IMR-90 (cell line): ENCODE measurements at regions not wholly inside any gene's neighbourhood (a gene's known extent, or its start where the extent isn't known, plus 50 kb on each side); places are given as distances from the start of the nearest gene placed in this dataset.

Experiments used
- ATAC-seq: fragments of 200-7000 bp; cut with Tn5 transposase; 2 replicates; pipeline ENCODE4 v1.9.1; 2020; ENCODE audit warnings: low read depth, mild to moderate bottlenecking, moderate library complexity
- BruUV-seq: library from RNA; stranded (reverse); fragments of 400-500 nt; replicated peaks from 2 replicates; lab custom pipeline; 2021; lab: Mats Ljungman, UMichigan
- CTCF ChIA-PET: fragments of 300-600 bp; formaldehyde crosslinking; extraction: SDS; loops from one replicate; lab custom pipeline; 2021; ENCODE audit warnings: antibody characterized with exemption; lab: Yijun Ruan, JAX
- POLR2A ChIA-PET: fragments of 300-600 bp; sonication (Branson Sonifier 250); formaldehyde crosslinking; loops from one replicate; lab custom pipeline; 2022; ENCODE audit warnings: antibody characterized with exemption; ENCODE audit not compliant: unreplicated experiment; lab: Charles Lee
- DNase-seq: peaks from one replicate; pipeline ENCODE4 v3.0.0; 2013
- H2AFZ ChIP-seq: replicated peaks from 2 replicates; pipeline ENCODE3; 2013; ENCODE audit warnings: low read length, mild to moderate bottlenecking; ENCODE audit not compliant: poor library complexity
- H2AK5ac ChIP-seq: 2 replicates; pipeline ENCODE4 v1.6.1; 2013; ENCODE audit warnings: low read depth, low read length, inconsistent platforms
- H2AK9ac ChIP-seq: replicated peaks from 2 replicates; pipeline ENCODE3; 2013; ENCODE audit warnings: mild to moderate bottlenecking, low read depth, low read length, moderate library complexity; ENCODE audit not compliant: poor library complexity
- H2BK120ac ChIP-seq: 2 replicates; pipeline ENCODE4 v1.6.1; 2013; ENCODE audit warnings: low read depth, low read length, inconsistent platforms
- H2BK15ac ChIP-seq: 3 replicates; pipeline ENCODE4 v1.6.1; 2013; ENCODE audit warnings: low read depth, low read length, inconsistent platforms
- H2BK20ac ChIP-seq: 2 replicates; pipeline ENCODE4 v1.6.1; 2013; ENCODE audit warnings: low read depth, mild to moderate bottlenecking, inconsistent platforms, low read length, moderate library complexity
- H2BK5ac ChIP-seq: 2 replicates; pipeline ENCODE4 v1.6.1; 2013; ENCODE audit warnings: mild to moderate bottlenecking, low read depth, low read length, inconsistent platforms; ENCODE audit not compliant: poor library complexity, severe bottlenecking
- H3K14ac ChIP-seq: replicated peaks from 2 replicates; pipeline ENCODE4 v1.6.1; 2013; ENCODE audit warnings: low read depth, low read length, inconsistent platforms
- H3K18ac ChIP-seq: 2 replicates; pipeline ENCODE4 v1.6.1; 2013; ENCODE audit warnings: low read depth, low read length, control low read depth
- H3K23ac ChIP-seq: 2 replicates; pipeline ENCODE4 v1.6.1; 2013; ENCODE audit warnings: low read depth, low read length, inconsistent platforms
- H3K27ac ChIP-seq: 2 replicates; pipeline ENCODE4 v1.5.1; 2013; ENCODE audit warnings: mild to moderate bottlenecking, control low read depth, low read length; ENCODE audit not compliant: insufficient read depth
- H3K27me3 ChIP-seq: 2 replicates; pipeline ENCODE4 v1.6.1; 2013; ENCODE audit warnings: low read length; ENCODE audit not compliant: control insufficient read depth, insufficient read depth
- H3K36me3 ChIP-seq: 2 replicates; pipeline ENCODE4 v1.6.1; 2013; ENCODE audit warnings: low read length, mixed read lengths; ENCODE audit not compliant: control insufficient read depth, insufficient read depth
- H3K4ac ChIP-seq: 2 replicates; pipeline ENCODE4 v1.6.1; 2013; ENCODE audit warnings: low read depth, low read length, inconsistent platforms
- H3K4me1 ChIP-seq: 2 replicates; pipeline ENCODE4 v1.6.1; 2013; ENCODE audit warnings: low read length, mixed read lengths; ENCODE audit not compliant: control insufficient read depth, insufficient read depth
- H3K4me2 ChIP-seq: 2 replicates; pipeline ENCODE4 v1.6.1; 2013; ENCODE audit warnings: low read depth, mild to moderate bottlenecking, control low read depth, low read length, moderate library complexity
- H3K4me3 ChIP-seq: 2 replicates; pipeline ENCODE4 v1.5.1; 2013; ENCODE audit warnings: low read depth, mild to moderate bottlenecking, control low read depth, low read length, moderate library complexity; ENCODE audit not compliant: insufficient read depth
- H3K56ac ChIP-seq: 2 replicates; pipeline ENCODE4 v1.6.1; 2013; ENCODE audit warnings: low read length, inconsistent platforms; ENCODE audit not compliant: insufficient read depth; ENCODE audit errors: extremely low read depth
- H3K79me1 ChIP-seq, 2 experiments: 2 replicates each; pipeline ENCODE4 v1.6.1; 2013; ENCODE audit warnings: low read length in 2 of 2, inconsistent platforms in 1 of 2, low read depth in 1 of 2
- H3K9ac ChIP-seq: 2 replicates; pipeline ENCODE4 v1.6.1; 2013; ENCODE audit warnings: low read depth, low read length, control low read depth
- H3K9me1 ChIP-seq: 2 replicates; pipeline ENCODE4 v1.6.1; 2013; ENCODE audit warnings: low read length, inconsistent platforms; ENCODE audit not compliant: insufficient read depth
- H3K9me3 ChIP-seq: 2 replicates; pipeline ENCODE4 v1.6.1; 2013; ENCODE audit warnings: low read length; ENCODE audit not compliant: control insufficient read depth, insufficient read depth
- H4K20me1 ChIP-seq: 2 replicates; pipeline ENCODE4 v1.6.1; 2013; ENCODE audit warnings: low read length, inconsistent platforms; ENCODE audit not compliant: insufficient read depth
- H4K5ac ChIP-seq: 2 replicates; pipeline ENCODE4 v1.6.1; 2013; ENCODE audit warnings: mild to moderate bottlenecking, low read depth, low read length, control low read depth
- H4K8ac ChIP-seq, 2 experiments: 2 replicates each; pipeline ENCODE4 v1.6.1; 2013; ENCODE audit warnings: low read depth in 2 of 2, low read length in 2 of 2, control low read depth in 1 of 2, inconsistent platforms in 1 of 2
- H4K91ac ChIP-seq: 2 replicates; pipeline ENCODE4 v1.6.1; 2013; ENCODE audit warnings: low read depth, low read length, inconsistent platforms; ENCODE audit not compliant: insufficient read depth
- BHLHE40 ChIP-seq: fragments of 150-350 bp; IDR thresholded peaks from 2 replicates; pipeline ENCODE4 v1.6.1; 2016; ENCODE audit warnings: mild to moderate bottlenecking, low read depth, low read length
- CEBPB ChIP-seq: IDR thresholded peaks from 2 replicates; pipeline ENCODE4 v1.6.1; 2012; ENCODE audit warnings: low read depth, low read length, improper control_type of control experiment
- FOS ChIP-seq: fragments of 150-350 bp; IDR thresholded peaks from 2 replicates; pipeline ENCODE4 v1.6.1; 2016; ENCODE audit warnings: low read depth, low read length
- MAZ ChIP-seq: IDR thresholded peaks from 2 replicates; pipeline ENCODE4 v1.6.1; 2012; ENCODE audit warnings: low read depth, mild to moderate bottlenecking, low read length, improper control_type of control experiment, moderate library complexity, borderline replicate concordance
- MXI1 ChIP-seq: IDR thresholded peaks from 2 replicates; pipeline ENCODE4 v1.6.1; 2012; ENCODE audit warnings: low read depth, mild to moderate bottlenecking, low read length, moderate library complexity, borderline replicate concordance
- NFE2L2 ChIP-seq: fragments of 150-350 bp; IDR thresholded peaks from 2 replicates; pipeline ENCODE4 v1.6.1; 2016; ENCODE audit warnings: low read depth, mild to moderate bottlenecking, low read length
- RCOR1 ChIP-seq: IDR thresholded peaks from 2 replicates; pipeline ENCODE4 v1.6.1; 2012; ENCODE audit warnings: mild to moderate bottlenecking, low read length, improper control_type of control experiment; ENCODE audit not compliant: insufficient replicate concordance
- RFX5 ChIP-seq: IDR thresholded peaks from 2 replicates; pipeline ENCODE4 v1.8.0; 2012; ENCODE audit warnings: low read depth, mild to moderate bottlenecking, low read length, moderate library complexity
- SMC3 ChIP-seq: fragments of 150-350 bp; IDR thresholded peaks from 2 replicates; pipeline ENCODE4 v1.6.1; 2016; ENCODE audit warnings: low read depth, mild to moderate bottlenecking, antibody characterized with exemption, low read length, moderate library complexity
- WGBS, 2 experiments: methylation state at CpG; one replicate each; pipeline versions ENCODE4 v1.1.5 to v1.1.7; 2013; ENCODE audit warnings: missing lambda C conversion rate in 2 of 2; ENCODE audit not compliant: insufficient read length in 1 of 2; ENCODE audit errors: extremely low coverage in 2 of 2; 5-methylcytosine and 5-hydroxymethylcytosine counted together
- dilution Hi-C: fragments of 300-500 bp; cut with HindIII; formaldehyde crosslinking; loops from one replicate; pipeline ENCODE4 v1.14.3; 2018; ENCODE audit warnings: low sequenced_read_pairs; ENCODE audit not compliant: unreplicated experiment
- in situ Hi-C: fragments of 300-500 bp; cut with MboI; formaldehyde crosslinking; loops from 3 replicates; pipeline ENCODE4 v1.14.3; 2019; ENCODE audit warnings: low sequenced_read_pairs, inconsistent platforms, mixed read lengths
- intact Hi-C: fragments of 100-400 bp; cut with micrococcal nuclease; formaldehyde crosslinking; loops from 2 replicates; pipeline ENCODE4 v1.10.0; 2022
- TF ChIP-seq, protein P1 (sequence below): fragments of 150-350 bp; IDR thresholded peaks from 2 replicates; pipeline ENCODE4 v1.6.1; 2016; ENCODE audit warnings: low read depth, mild to moderate bottlenecking, low read length, moderate library complexity, borderline replicate concordance

DNA sequence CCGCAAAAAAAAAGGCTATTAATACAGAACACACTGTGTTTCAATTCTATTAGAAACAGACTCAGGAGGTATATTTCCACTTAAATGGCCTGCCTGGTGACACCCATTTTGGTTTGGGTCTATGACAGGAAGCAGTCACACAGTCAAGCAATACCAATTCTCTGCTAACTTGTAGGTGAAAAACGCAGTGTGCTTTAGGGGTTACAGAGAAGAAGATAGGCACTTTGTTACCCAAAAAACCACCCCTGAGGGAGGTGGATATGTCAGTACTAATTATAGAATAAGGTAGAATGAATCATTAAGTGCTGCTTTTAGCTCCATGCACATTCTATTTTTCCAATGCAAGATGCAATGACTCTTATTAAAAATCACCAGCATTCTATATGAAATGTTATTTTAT, 53.8 kb downstream of the DNAAF9 start:
- H3K14ac ChIP-seq: no peak overlapping the region
- no peak overlapping the region for H4K5ac ChIP-seq
- H3K23ac ChIP-seq: no peak overlapping the region
- no peak overlapping the region for H2AK9ac ChIP-seq
- no peak overlapping the region for H2BK20ac ChIP-seq
- H3K27ac ChIP-seq: no peak overlapping the region
- H4K8ac ChIP-seq: no peak overlapping the region
- H2BK120ac ChIP-seq: no peak overlapping the region
- H3K18ac ChIP-seq: no peak overlapping the region
- H3K9me3 ChIP-seq: no peaks in the 10 kb centered on the region
- H3K4ac ChIP-seq: no peak overlapping the region
- no peak overlapping the region for H2AK5ac ChIP-seq
- no peaks in the 10 kb centered on the region for H3K4me1 ChIP-seq
- no peak overlapping the region for H3K56ac ChIP-seq
- no peak overlapping the region for H3K4me2 ChIP-seq
- intact Hi-C loops (no loop called here), dilution Hi-C loops (no loop called here), in situ Hi-C loops (no loop called here)
- whole genome bisulfite sequencing, 2 experiments: no CpG with 5 or more reads among the region's 2 CpGs
- no peaks in the 10 kb centered on the region for H3K79me1 ChIP-seq
- no peak for TF ChIP-seq SMC3
- no peak for TF ChIP-seq NFE2L2
- TF ChIP-seq MAZ: no peak
- no peak for TF ChIP-seq BHLHE40
- no peak for TF ChIP-seq RCOR1
- TF ChIP-seq FOS: no peak
- TF ChIP-seq CEBPB: no peak
- no peak for TF ChIP-seq RFX5
- no peak for TF ChIP-seq MXI1
- TF ChIP-seq, protein P1, sequence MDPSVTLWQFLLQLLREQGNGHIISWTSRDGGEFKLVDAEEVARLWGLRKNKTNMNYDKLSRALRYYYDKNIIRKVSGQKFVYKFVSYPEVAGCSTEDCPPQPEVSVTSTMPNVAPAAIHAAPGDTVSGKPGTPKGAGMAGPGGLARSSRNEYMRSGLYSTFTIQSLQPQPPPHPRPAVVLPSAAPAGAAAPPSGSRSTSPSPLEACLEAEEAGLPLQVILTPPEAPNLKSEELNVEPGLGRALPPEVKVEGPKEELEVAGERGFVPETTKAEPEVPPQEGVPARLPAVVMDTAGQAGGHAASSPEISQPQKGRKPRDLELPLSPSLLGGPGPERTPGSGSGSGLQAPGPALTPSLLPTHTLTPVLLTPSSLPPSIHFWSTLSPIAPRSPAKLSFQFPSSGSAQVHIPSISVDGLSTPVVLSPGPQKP: no peak
- H4K91ac ChIP-seq: no peak overlapping the region
- H4K20me1 ChIP-seq: no peaks in the 10 kb centered on the region
- no peaks in the 10 kb centered on the region for H3K27me3 ChIP-seq
- H3K9ac ChIP-seq: no peak overlapping the region
- BruUV-seq: no TSS peak
- H3K36me3 ChIP-seq: peaks cover 7% of the 10 kb centered on the region; the same call in 1 of the 2 replicates
- H2BK5ac ChIP-seq: no peak overlapping the region
- no peak overlapping the region for H2BK15ac ChIP-seq
- ChIA-PET POLR2A (no interaction called here), CTCF (no interaction called here)
- DNase-seq: no peak
- H2AFZ ChIP-seq: no peak overlapping the region
- no peak overlapping the region for H3K4me3 ChIP-seq
- H3K9me1 ChIP-seq: peaks cover 4% of the 10 kb centered on the region
- no peak for ATAC-seq
